ENCODE measurements at regions not wholly inside any gene's neighbourhood (a gene's known extent, or its start where the extent isn't known, plus 50 kb on each side); places are given as distances from the start of the nearest gene placed in this dataset.

DNA sequence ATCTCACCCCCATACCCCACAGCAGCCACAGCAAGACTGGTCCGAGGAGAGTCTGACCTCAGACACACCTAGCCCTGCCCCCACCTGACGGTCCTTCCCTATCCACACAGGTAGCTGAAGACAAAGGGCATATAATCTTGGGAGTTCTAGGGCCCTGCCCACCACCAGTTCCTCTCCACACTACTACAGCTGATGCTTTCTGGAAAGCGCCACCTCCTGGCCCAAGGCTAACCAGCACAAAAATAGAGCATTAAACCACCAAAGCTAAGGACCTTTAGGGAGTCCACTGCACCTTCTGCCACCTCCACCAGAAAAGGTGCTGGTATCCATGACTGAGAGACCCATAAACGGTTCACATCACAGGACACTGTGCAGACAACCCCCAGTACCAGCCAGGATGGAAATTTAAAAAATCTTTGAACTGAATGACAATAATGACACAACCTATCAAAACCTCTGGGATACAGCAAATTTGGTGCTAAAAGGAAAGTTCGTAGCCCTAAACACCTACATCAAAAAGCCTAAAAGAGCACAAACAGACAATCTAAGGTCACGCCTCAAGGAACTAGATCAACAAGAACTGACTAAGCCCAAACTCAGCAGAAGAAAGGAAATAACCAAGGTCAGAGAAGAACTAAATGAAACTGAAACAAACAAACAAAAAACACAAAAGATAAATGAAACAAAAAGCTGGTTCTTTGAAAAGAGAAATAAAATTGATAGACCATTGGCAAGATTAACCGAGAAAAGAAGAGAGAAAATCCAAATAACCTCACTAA is 122.1 kb upstream of the TPRG1 start:
- no peak for DNase-seq

DNA sequence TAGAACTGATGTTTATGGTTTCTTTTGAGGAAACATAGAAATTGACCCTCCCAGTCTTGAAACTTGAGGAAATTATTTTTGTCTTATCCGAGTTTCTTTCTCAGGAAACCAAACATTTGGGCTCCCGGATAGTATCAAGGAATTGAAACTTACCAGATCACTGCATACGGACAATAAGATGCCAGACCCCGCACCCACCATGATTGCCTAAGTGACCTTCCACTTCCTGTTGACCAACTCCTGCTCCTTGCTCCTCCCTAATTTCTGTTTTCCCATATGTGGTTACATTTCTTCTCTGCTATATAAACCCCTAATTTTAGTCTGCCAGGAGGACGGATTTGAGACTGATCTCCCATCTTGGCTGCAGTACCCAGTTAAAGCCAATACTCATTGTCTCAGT is 118.4 kb upstream of the TPRG1 start:
- DNase-seq, result no peak

GRCh38 chr3:189056646-189057335 is 115.0 kb upstream of the TPRG1 start:
- DNase-seq, result no peak

DNA sequence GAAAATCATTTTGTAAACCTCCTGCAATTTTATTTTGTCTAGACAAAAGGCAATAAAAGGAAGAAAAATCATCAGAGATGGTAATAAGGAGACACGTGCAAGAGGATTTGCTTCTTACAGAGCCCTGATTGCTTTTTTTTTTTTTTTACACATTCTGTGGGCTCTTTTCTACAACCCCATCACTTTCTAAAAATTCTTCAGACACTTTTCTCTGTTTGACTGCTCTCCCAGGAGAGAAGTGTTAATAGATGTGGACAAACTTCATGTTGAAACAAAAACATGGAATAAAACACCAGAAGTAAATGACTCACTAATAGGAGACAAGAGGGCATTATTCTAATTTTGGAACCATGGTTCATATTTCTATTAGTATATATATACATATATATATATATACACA is 114.4 kb upstream of the TPRG1 start:
- DNase-seq, result no peak

GRCh38 chr3:189058071-189058470 is 113.7 kb upstream of the TPRG1 start:
- DNase-seq, result no peak

DNA sequence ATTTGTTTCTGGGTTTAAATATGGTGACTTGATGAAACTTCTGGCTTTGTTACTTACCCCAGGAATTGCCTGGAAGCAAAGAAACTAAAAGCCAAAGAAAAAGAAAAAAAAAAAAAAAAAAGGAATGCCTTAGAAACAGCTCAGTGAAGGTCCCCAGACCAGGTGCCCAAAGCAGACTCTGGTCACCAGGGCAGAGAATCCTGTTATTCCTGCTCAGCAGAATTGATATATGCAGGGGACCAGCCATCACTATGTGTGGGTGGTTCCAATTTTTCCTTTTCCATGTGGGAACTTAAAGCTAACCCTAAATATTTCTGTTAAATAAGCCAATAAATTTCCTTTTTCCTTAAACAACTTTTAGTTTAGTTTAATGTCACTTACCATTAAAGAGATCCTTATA is 100.8 kb upstream of the TPRG1 start:
- DNase-seq, result no peak

- no peak for DNase-seq
These were observed 100.3 kb upstream of the TPRG1 start for GRCh38 chr3:189071446-189071845.

GRCh38 chr3:189076449-189076848 is 95.3 kb upstream of the TPRG1 start:
- DNase-seq, result no peak

- DNase-seq, result no peak
These were observed 91.0 kb upstream of the TPRG1 start for GRCh38 chr3:189080745-189081144.

DNA sequence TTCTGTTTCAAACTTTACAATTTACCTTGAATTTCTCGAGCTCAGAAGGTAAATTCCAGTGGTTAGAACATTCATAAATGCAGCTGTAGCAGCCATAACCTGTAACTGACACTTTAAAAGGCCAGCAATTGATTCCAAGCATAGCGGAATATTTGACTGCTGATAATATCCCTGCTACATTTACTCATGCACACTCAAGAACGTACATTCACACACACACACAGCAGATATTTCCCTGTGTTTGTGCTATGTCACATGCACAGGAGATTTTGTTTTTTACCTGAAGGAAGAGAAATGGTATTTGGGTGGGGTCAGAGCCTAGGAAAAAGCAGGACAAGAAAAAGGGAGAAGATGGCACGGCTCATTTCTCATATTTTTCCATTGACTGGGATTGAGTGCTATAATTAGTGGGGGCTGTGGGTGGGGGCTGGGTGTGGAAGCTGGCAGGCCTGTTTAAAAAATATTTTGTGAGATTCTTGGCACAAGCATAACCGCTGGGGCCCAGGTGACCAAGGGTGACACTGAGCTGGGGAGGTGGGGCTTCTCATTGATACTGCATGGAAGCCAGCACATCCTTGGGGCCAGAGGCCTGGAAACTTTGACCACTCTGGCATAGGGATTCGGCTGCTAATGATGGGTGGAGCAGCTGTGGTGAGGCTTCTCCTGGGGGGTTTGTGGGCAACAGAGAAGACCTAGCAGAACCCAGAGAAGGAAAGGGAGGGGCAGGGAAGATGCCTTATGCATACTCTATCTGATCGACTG is 88.9 kb upstream of the TPRG1 start:
- no peak for DNase-seq

GRCh38 chr3:189084620-189085019 is 87.2 kb upstream of the TPRG1 start:
- DNase-seq, result no peak

- DNase-seq, result no peak
These were observed 79.2 kb upstream of the TPRG1 start for GRCh38 chr3:189092547-189092946.

DNA sequence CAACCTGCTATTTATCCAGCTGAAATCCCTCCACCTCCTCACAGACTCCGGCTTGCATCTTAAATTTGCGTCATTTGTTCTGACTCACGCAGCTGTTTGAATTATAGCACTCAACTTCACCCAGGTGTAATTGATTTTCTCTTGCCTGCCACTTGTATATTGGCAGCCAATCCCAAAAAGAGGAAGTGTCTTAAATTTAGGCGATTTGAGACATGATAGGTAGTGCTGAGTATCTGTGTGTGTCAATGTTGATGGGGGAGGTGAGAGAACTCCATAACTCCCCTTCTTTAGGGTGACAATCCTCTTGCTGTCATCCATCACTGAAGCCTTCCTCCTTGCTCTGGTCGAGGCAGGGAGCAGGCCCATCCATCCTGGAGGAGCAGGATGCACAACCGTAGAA is 77.2 kb upstream of the TPRG1 start:
- no peak for DNase-seq

DNA sequence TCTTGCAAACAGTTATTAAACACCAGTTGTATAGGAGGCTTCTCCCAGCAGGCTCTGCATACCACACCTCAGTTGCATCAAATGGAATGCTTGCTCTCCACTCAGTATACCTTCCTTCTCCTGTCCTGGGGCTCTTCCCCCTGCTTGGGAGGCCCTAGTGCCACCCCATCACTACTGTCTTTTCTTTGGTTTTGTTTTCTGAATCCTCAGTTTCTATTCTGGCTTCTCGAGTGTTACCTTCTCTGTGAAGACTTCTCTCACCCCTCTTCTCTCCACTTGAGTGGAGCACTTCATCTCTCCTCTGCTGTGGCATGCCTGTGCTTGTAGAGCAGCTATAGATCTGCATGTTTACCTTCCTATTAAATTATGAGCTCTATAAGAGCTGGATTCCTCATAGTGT is 75.7 kb upstream of the TPRG1 start:
- no peak for DNase-seq

- no peak for DNase-seq
These were observed 72.7 kb upstream of the TPRG1 start for GRCh38 chr3:189099031-189099471.

GRCh38 chr3:189099505-189100290 is 72.1 kb upstream of the TPRG1 start:
- DNase-seq, result no peak

- no peak for DNase-seq
These were observed 70.9 kb upstream of the TPRG1 start for GRCh38 chr3:189100866-189101265.

DNA sequence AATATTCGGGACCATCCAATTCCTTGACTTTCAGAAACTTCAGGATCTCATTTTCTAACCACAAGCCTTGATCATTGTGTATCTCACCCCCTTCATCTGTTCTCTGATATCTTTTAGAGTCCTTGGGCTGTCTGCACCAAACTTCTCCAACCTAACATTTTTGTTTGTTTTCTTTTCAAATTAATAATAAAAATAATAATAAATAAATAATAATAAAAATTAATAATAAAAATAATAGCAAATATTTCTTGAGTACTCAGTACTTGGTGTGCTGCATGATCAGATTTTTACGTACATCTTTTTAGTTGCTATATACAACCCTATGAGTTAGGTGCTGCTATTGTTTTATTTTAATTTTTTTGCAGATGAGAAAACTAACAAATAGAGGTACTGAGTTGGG is 70.2 kb upstream of the TPRG1 start:
- DNase-seq, result no peak

DNA sequence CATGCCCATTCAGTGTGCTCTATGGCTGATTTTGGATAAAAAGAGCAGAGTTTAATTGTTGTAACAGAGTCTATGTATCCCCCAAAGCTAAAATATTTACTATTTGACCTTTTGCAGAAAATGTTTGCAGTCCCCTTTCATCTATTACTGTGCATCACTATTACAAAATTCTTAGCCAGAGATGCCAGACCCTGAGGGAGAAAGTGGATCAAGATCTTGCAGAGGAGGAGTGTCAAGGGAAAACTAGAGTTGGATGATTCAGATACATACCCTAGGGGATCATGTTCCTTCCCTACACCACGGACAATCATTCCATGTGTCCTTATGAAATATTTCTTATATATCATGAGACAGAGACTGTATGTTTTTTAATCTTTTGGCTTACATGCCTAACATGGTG is 68.6 kb upstream of the TPRG1 start:
- no peak for DNase-seq

GRCh38 chr3:189108067-189108466 is 63.7 kb upstream of the TPRG1 start:
- no peak for DNase-seq

DNA sequence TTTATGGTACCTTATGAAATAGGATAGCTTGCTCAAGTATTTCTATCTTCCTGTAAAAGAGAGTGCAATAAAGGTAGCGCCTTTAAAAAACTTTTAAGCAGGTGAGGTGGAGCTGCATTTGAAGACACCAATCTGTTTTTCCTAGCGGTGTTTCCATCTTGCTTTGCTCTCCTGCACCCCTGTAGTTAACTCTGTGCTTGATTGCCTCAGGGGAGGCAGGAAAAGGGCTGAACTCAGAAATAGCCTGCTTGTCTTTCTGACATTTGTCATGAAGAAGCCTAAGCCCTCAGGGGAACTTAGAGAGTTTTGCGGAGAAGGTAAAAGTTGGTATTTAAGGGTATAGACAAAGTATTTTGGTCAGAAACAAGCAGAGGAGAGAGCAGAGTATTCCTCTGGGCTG is 63.0 kb upstream of the TPRG1 start:
- no peak for DNase-seq

DNA sequence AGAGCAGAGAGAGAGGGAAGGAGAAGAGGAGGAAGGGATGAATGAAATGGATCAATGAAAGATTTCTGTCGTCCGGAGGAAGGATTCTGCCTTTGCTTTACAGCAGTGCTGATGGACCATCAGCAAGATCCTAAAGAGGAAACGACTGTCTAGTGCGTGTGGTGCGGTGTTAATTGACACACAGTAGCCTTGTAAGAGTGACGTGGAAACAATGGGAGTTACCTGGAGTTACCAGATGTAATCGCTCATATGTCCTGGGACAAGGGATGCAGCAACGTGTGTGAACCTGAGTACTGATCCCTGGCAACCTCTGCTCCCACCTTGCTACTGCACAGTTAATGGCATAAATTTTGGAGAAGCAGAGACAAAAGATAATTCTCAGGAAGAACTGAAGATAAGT is 62.6 kb upstream of the TPRG1 start:
- no peak for DNase-seq

GRCh38 chr3:189117087-189117486 is 54.7 kb upstream of the TPRG1 start:
- no peak for DNase-seq

All from activated CD8-positive, alpha-beta memory T cell treated with anti-CD3 and anti-CD28 coated beads for 24 hours (primary cell).